Thoracic aorta (tissue), 2 donors: ENCODE measurements at regions not wholly inside any gene's neighbourhood (a gene's known extent, or its start where the extent isn't known, plus 50 kb on each side); places are given as distances from the start of the nearest gene placed in this dataset.

Experiments
- ATAC-seq: fragments of 150-250 bp; one replicate; pipeline ENCODE4 v1.8.0; 2017; ENCODE audit warnings: low read depth; ENCODE audit not compliant: insufficient number of reproducible peaks, low FRiP score
- DNase-seq: peaks from one replicate; pipeline ENCODE4 v3.0.0-alpha.2; 2020; ENCODE audit warnings: low spot score
- H3K27ac ChIP-seq, 2 donors: fragments of 200-600 bp; sonication (generic); 1 replicate in 1 of 2; 2 replicates in 1 of 2; pipeline ENCODE4 v1.5.1; 2016; ENCODE audit warnings: mild to moderate bottlenecking in 2 of 2, moderate library complexity in 2 of 2
- H3K27me3 ChIP-seq: fragments of 200-600 bp; sonication (generic); replicated peaks from 2 replicates; pipeline ENCODE4 v1.6.0; 2016; ENCODE audit warnings: mild to moderate bottlenecking; ENCODE audit not compliant: insufficient read depth
- H3K36me3 ChIP-seq: fragments of 200-600 bp; sonication (generic); one replicate; pipeline ENCODE4 v1.5.1; 2016
- H3K4me1 ChIP-seq, 2 donors: fragments of 200-600 bp; sonication (generic); 1 replicate in 1 of 2; 2 replicates in 1 of 2; pipeline versions ENCODE4 v1.5.1 to v1.6.0; 2016; ENCODE audit warnings: low read depth in 2 of 2, mild to moderate bottlenecking in 1 of 2; ENCODE audit not compliant: control insufficient read depth in 1 of 2
- H3K4me3 ChIP-seq: fragments of 200-600 bp; sonication (generic); 2 replicates; pipeline ENCODE4 v1.5.1; 2016; ENCODE audit warnings: mild to moderate bottlenecking
- H3K9me3 ChIP-seq: fragments of 200-600 bp; sonication (generic); 2 replicates; pipeline ENCODE4 v1.5.1; 2016
- TF ChIP-seq, protein P1 (sequence below): fragments of 200-600 bp; sonication (generic); IDR thresholded peaks from one replicate; pipeline ENCODE4 v1.5.1; 2019; ENCODE audit warnings: antibody characterized with exemption

DNA sequence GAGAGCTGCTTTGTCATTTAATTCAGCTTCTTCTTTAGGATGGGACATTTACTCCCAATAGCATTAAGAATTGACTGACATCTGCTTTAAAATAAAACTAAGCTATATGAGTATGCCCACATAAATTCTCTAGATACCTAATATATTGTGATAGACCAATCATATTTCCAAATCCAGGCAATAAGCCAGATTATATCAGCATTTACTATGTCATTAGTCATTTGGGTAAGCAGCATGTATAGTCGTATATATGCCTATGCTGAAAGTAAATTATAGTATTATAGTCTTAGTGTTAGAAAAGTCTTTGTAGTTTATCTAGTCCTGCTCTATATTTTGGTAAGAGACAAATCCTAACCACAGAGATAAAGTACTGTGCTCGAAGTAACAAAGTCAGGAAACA lies 958.1 kb downstream of the KCNJ2 start:
- no peaks in the 10 kb centered on the region for H3K4me1 ChIP-seq
- no peak overlapping the region for H3K4me3 ChIP-seq
- H3K36me3 ChIP-seq = no peaks in the 10 kb centered on the region
- no peaks in the 10 kb centered on the region for H3K27me3 ChIP-seq
- H3K27ac ChIP-seq = no peak overlapping the region
- DNase-seq (no peak), ATAC-seq (no peak)
- TF ChIP-seq, protein P1, sequence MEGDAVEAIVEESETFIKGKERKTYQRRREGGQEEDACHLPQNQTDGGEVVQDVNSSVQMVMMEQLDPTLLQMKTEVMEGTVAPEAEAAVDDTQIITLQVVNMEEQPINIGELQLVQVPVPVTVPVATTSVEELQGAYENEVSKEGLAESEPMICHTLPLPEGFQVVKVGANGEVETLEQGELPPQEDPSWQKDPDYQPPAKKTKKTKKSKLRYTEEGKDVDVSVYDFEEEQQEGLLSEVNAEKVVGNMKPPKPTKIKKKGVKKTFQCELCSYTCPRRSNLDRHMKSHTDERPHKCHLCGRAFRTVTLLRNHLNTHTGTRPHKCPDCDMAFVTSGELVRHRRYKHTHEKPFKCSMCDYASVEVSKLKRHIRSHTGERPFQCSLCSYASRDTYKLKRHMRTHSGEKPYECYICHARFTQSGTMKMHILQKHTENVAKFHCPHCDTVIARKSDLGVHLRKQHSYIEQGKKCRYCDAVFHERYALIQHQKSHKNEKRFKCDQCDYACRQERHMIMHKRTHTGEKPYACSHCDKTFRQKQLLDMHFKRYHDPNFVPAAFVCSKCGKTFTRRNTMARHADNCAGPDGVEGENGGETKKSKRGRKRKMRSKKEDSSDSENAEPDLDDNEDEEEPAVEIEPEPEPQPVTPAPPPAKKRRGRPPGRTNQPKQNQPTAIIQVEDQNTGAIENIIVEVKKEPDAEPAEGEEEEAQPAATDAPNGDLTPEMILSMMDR = no peak
- H3K9me3 ChIP-seq = no peaks in the 10 kb centered on the region

DNA sequence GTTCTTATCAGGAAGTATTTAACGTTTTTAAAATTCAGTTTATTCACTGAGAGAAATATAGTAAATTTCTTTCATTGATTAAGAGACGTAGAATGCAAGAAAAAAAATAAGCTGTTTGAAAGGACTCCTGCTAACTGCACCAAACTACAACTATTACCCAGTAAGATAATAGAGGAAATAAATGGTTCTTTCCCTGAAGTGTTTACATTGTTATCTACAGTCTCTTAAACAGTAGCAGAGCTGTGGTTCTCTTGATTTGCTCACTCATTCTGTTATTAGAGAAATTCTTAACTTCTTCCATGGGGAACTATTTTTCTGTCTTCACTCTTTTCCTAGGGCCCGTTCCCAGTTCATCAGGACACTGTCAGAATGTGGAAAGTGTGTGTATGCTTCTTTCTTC lies 973.0 kb downstream of the KCNJ2 start:
- TF ChIP-seq, protein P1 = no peak
- DNase-seq (no peak), ATAC-seq (no peak)
- H3K27ac ChIP-seq = no peak overlapping the region
- H3K4me3 ChIP-seq = no peak overlapping the region
- H3K36me3 ChIP-seq = no peaks in the 10 kb centered on the region
- no peaks in the 10 kb centered on the region for H3K4me1 ChIP-seq
- H3K27me3 ChIP-seq = no peaks in the 10 kb centered on the region
- no peaks in the 10 kb centered on the region for H3K9me3 ChIP-seq

DNA sequence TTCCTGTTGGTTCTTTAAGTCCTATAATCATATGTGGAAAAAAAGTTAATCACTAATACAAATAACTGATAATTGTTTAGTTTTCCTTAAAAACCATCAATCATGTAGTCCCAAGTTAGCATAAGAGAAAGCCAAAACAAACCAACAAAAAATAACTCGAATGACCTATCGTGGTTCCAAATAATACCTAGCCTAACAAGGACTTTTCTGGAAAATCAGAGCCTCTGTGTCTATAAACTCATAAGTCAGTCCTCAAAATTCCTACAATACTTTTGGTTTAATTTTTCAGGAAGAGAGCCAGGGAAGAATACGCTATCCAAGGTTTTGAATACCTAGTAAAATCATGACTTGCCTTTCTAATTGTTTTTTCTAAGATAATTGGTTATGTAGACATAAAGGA lies 975.3 kb upstream of the SOX9 start:
- ATAC-seq = no peak
- DNase-seq = no peak
- H3K27me3 ChIP-seq = no peaks in the 10 kb centered on the region
- no peaks in the 10 kb centered on the region for H3K9me3 ChIP-seq
- no peaks in the 10 kb centered on the region for H3K4me1 ChIP-seq
- TF ChIP-seq, protein P1 = no peak
- H3K4me3 ChIP-seq = no peak overlapping the region
- H3K36me3 ChIP-seq = no peaks in the 10 kb centered on the region
- no peak overlapping the region for H3K27ac ChIP-seq

DNA sequence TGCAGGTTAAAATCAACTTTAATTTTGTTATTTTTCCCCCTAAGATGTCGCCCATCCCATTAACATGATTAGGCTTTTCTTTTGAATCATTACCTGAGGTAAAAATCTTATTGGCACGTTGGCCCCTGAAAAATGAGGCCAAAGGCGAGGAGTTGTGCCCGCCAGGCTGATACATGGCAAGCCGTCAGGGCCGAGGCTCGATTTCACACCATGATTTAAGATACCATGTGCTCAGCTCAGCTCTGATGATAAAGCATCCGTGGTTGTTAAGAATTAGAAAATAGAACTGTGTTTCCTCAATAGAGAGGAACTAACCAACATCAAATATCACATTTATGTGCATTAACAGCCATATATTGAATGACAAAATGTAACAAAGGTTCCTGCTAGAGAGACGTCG lies 972.9 kb upstream of the SOX9 start:
- Histone ChIP-seq H3K9me3 (no peaks in the 10 kb centered on the region), H3K4me3 (no peak overlapping the region), H3K27me3 (no peaks in the 10 kb centered on the region), H3K27ac (no peak overlapping the region), H3K36me3 (no peaks in the 10 kb centered on the region), H3K4me1 (no peaks in the 10 kb centered on the region)
- DNase-seq (no peak), ATAC-seq (no peak)
- TF ChIP-seq, protein P1 = no peak

DNA sequence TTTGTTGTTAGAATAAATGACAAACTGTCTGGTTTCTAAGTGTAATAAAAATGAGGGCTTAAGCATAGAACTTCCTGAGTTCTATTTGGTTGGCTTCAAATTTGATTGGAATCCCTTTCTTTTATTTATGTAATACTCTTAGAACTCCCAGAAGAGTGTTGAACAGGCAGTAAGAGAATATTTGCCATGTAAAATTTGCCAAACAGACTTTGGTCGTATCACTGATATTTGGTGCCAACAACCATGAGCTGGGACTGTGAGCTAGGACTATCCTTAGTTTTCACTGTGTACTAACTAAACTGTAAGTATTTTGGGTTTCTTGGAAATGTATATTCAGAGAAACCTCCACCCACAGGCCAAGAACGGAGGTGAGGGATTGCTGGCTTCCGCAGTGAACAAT lies 971.2 kb upstream of the SOX9 start:
- Histone ChIP-seq H3K9me3 (no peaks in the 10 kb centered on the region), H3K4me3 (no peak overlapping the region), H3K27me3 (no peaks in the 10 kb centered on the region), H3K27ac (no peak overlapping the region), H3K36me3 (no peaks in the 10 kb centered on the region), H3K4me1 (no peaks in the 10 kb centered on the region)
- TF ChIP-seq, protein P1 = no peak
- no peak for DNase-seq
- no peak for ATAC-seq
